Loucy (cell line): ENCODE measurements at regions not wholly inside any gene's neighbourhood (a gene's known extent, or its start where the extent isn't known, plus 50 kb on each side); places are given as distances from the start of the nearest gene placed in this dataset.

Experiments
- EZH2phosphoT487 ChIP-seq: fragments of 200-600 bp; IDR thresholded peaks from 2 replicates; pipeline ENCODE4 v1.6.1; 2018; ENCODE audit warnings: antibody characterized with exemption, mild to moderate bottlenecking, moderate library complexity, borderline replicate concordance
- TF ChIP-seq, protein P1 (sequence below): fragments of 200-600 bp; sonication (generic); conservative IDR thresholded peaks from 2 replicates; pipeline ENCODE4 v1.5.1; 2014; ENCODE audit warnings: mild to moderate bottlenecking, antibody characterized with exemption, low read length

DNA sequence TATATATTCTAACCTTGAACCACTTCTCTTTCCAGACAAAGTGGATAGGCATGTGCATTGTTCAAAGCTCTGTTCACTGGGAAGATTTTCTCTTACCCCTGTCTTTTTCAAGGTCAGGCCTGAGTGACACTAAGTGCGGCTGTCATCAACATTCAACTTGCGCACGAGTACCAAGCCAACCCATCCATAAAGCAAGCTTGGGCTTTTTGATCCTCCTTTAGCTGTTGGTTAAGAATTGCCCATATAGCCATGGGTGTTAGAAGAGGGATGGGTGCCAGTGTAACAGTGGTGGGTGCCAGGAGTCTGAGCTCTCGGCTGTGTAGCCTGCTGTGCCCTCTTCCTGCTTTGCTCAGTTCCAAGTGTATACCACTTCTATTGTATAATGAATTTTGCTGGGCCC is 136.1 kb downstream of the GLUL start:
- TF ChIP-seq, protein P1, sequence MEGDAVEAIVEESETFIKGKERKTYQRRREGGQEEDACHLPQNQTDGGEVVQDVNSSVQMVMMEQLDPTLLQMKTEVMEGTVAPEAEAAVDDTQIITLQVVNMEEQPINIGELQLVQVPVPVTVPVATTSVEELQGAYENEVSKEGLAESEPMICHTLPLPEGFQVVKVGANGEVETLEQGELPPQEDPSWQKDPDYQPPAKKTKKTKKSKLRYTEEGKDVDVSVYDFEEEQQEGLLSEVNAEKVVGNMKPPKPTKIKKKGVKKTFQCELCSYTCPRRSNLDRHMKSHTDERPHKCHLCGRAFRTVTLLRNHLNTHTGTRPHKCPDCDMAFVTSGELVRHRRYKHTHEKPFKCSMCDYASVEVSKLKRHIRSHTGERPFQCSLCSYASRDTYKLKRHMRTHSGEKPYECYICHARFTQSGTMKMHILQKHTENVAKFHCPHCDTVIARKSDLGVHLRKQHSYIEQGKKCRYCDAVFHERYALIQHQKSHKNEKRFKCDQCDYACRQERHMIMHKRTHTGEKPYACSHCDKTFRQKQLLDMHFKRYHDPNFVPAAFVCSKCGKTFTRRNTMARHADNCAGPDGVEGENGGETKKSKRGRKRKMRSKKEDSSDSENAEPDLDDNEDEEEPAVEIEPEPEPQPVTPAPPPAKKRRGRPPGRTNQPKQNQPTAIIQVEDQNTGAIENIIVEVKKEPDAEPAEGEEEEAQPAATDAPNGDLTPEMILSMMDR = no peak
- no peak for TF ChIP-seq EZH2phosphoT487
